ENCODE measurements at regions not wholly inside any gene's neighbourhood (a gene's known extent, or its start where the extent isn't known, plus 50 kb on each side); places are given as distances from the start of the nearest gene placed in this dataset.
A peak's percentile ranks its signal among the peaks of the same experiment; 100 is the strongest.
"Not testable (repeated sequence)": the region's sequence is repeated elsewhere in the genome, so short reads cannot be mapped to it uniquely, and the experiment has no call there.

GRCh38 chr3:115252679-115253078 lies 105.6 kb upstream of the ZBTB20 start:
- DNase-seq (ENCODE audit: low spot score) = no peak

GRCh38 chr3:115254492-115255196 lies 107.6 kb upstream of the ZBTB20 start:
- DNase-seq (ENCODE audit: low spot score) = no peak

GRCh38 chr3:115255197-115255585 lies 108.1 kb upstream of the ZBTB20 start:
- DNase-seq (ENCODE audit: low spot score) = no peak

- DNase-seq (ENCODE audit: low spot score) = no peak
Measured at GRCh38 chr3:115270849-115271248, 123.8 kb upstream of the ZBTB20 start.

- DNase-seq (ENCODE audit: low spot score) = peak; percentile 45
Measured at GRCh38 chr3:115272036-115272824, 125.1 kb upstream of the ZBTB20 start.

- no peak for DNase-seq (ENCODE audit: low spot score)
Measured at GRCh38 chr3:115275896-115276295, 128.8 kb upstream of the ZBTB20 start.

GRCh38 chr3:115279939-115280338 lies 132.9 kb upstream of the ZBTB20 start:
- DNase-seq (ENCODE audit: low spot score) = no peak

- DNase-seq (ENCODE audit: low spot score) = no peak
Measured at GRCh38 chr3:115280506-115280905, 133.4 kb upstream of the ZBTB20 start.

GRCh38 chr3:115281697-115282675 lies 134.9 kb upstream of the ZBTB20 start:
- no peak for DNase-seq (ENCODE audit: low spot score)

GRCh38 chr3:115284980-115285379 lies 137.9 kb upstream of the ZBTB20 start:
- DNase-seq (ENCODE audit: low spot score) = no peak

GRCh38 chr3:115286529-115287197 lies 139.6 kb upstream of the ZBTB20 start:
- no peak for DNase-seq (ENCODE audit: low spot score)

GRCh38 chr3:115287198-115287597 lies 140.1 kb upstream of the ZBTB20 start:
- no peak for DNase-seq (ENCODE audit: low spot score)

GRCh38 chr3:115292131-115292530 lies 145.0 kb upstream of the ZBTB20 start:
- no peak for DNase-seq (ENCODE audit: low spot score)

GRCh38 chr3:115292677-115293165 lies 145.6 kb upstream of the ZBTB20 start:
- peak; percentile 22 for DNase-seq (ENCODE audit: low spot score)

- DNase-seq (ENCODE audit: low spot score) = no peak
Measured at GRCh38 chr3:115293321-115293720, 146.2 kb upstream of the ZBTB20 start.

GRCh38 chr3:115301364-115301860 lies 154.3 kb upstream of the ZBTB20 start:
- no peak for DNase-seq (ENCODE audit: low spot score)

- DNase-seq (ENCODE audit: low spot score) = not testable (repeated sequence)
Measured at GRCh38 chr3:115317953-115318352, 170.9 kb upstream of the ZBTB20 start.

- peak; percentile 73 for DNase-seq (ENCODE audit: low spot score)
Measured at GRCh38 chr3:115321400-115321805, 174.3 kb upstream of the ZBTB20 start.

- no peak for DNase-seq (ENCODE audit: low spot score)
Measured at GRCh38 chr3:115322901-115323300, 175.8 kb upstream of the ZBTB20 start.

- no peak for DNase-seq (ENCODE audit: low spot score)
Measured at GRCh38 chr3:115323380-115323779, 176.3 kb upstream of the ZBTB20 start.

- no peak for DNase-seq (ENCODE audit: low spot score)
Measured at GRCh38 chr3:115324056-115324455, 177.0 kb upstream of the ZBTB20 start.

Data from COLO829 (cell line).